GM19324 (cell line): ENCODE measurements at regions not wholly inside any gene's neighbourhood (a gene's known extent, or its start where the extent isn't known, plus 50 kb on each side); places are given as distances from the start of the nearest gene placed in this dataset.

ENCODE experiments used
- ATAC-seq: cut with Tn5 transposase; IDR thresholded peaks from one replicate; pipeline ENCODE4 v1.9.1; 2021; ENCODE audit warnings: mild to moderate bottlenecking, moderate library complexity; ENCODE audit not compliant: unreplicated experiment, low FRiP score

GRCh38 chr9:19513671-19514275 lies 105.0 kb downstream of the ACER2 start:
- no peak for ATAC-seq

GRCh38 chr9:19512103-19512832 lies 103.5 kb downstream of the ACER2 start:
- ATAC-seq = no peak

GRCh38 chr9:19511694-19512093 lies 102.9 kb downstream of the ACER2 start:
- no peak for ATAC-seq

GRCh38 chr9:19510907-19511306 lies 102.1 kb downstream of the ACER2 start:
- ATAC-seq = no peak
